ENCODE measurements at regions not wholly inside any gene's neighbourhood (a gene's known extent, or its start where the extent isn't known, plus 50 kb on each side); places are given as distances from the start of the nearest gene placed in this dataset.

DNA sequence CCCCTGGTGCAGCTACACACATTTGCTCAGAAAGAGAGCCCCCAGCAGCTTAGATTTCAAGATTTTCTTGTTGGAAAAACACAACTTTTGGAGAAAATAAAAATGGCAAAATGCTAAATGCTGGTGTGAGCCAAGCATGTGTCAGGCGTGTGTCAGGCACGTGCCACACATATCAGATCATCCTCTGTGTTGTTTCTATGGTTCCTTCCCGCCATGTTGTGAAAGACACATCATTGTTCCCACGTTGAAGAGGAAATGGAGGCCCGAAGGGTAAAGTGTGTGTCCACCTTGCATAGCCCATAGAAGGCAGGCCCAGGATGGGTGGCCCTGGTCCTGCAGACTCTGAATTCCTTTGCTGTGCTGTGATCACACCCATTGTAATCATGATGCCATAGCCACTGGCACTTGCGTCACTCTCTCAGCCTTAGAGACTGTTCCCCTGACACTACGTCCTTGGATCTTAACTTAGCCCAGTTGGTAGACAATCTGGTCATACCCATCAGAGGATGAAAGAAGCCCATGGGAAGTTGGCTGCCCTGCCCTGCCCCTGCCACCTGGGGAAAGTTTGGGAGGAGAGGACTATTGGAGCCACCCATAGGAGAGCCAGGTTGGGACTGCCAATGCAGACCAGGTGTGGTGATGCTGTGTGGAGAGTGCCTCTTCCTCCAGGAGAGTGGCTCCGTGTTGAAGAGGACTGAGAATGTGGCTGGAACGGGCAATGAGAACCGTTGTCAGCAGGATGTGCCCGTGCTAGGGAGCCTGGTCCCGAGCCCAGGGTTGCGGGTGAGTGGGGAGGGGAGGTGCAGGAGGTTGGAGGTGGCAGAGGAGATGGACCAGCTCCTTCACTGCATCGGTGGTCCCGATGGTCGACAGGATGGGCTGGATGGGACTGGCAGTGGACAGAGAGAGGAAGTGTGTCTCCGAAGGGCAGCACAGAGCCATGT lies 65.6 kb upstream of the IGFBP3 start:
- Histone ChIP-seq H3K4me3 (no peak overlapping the region), H3K4me1 (peaks cover 10 to 28% of the 10 kb centered on the region in 2 donors), H3K9me3 (no peaks in the 10 kb centered on the region), H3K27ac (no peak overlapping the region), H3K27me3 (no peaks in the 10 kb centered on the region), H3K36me3 (no peaks in the 10 kb centered on the region)
- intact Hi-C loops (cut with DNase I): no loop called here
- DNase-seq (ENCODE audit: low spot score in 2 of 2): no peak
- TF ChIP-seq, protein P1, sequence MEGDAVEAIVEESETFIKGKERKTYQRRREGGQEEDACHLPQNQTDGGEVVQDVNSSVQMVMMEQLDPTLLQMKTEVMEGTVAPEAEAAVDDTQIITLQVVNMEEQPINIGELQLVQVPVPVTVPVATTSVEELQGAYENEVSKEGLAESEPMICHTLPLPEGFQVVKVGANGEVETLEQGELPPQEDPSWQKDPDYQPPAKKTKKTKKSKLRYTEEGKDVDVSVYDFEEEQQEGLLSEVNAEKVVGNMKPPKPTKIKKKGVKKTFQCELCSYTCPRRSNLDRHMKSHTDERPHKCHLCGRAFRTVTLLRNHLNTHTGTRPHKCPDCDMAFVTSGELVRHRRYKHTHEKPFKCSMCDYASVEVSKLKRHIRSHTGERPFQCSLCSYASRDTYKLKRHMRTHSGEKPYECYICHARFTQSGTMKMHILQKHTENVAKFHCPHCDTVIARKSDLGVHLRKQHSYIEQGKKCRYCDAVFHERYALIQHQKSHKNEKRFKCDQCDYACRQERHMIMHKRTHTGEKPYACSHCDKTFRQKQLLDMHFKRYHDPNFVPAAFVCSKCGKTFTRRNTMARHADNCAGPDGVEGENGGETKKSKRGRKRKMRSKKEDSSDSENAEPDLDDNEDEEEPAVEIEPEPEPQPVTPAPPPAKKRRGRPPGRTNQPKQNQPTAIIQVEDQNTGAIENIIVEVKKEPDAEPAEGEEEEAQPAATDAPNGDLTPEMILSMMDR (IDR thresholded peaks at IDR 0.05): no peak

DNA sequence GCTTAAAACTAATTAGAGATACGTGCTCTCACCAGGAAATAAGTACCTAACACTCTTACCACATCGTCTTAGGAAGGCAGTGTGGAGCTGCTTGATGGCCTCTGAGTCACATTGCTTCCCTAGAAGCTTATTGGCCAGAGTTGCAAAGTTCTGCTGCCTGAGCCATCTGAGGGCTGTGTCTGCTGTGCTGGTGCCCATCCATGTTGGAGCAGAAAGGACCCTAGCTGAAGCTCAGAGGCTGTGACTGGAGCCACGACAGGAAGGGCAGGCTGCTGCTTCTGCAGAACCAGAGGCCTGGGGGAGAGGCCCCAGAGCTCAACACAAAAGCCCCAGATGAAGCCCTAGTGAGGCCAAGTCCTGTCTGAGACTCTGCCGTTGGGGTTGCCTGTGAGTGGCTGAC lies 64.8 kb upstream of the IGFBP3 start:
- H3K36me3 ChIP-seq: no peaks in the 10 kb centered on the region
- H3K9me3 ChIP-seq: no peaks in the 10 kb centered on the region
- peaks cover 10 to 30% of the 10 kb centered on the region in 2 donors for H3K4me1 ChIP-seq
- no peak for DNase-seq (ENCODE audit: low spot score in 2 of 2)
- TF ChIP-seq, protein P1 (IDR thresholded peaks at IDR 0.05): no peak
- no peaks in the 10 kb centered on the region for H3K27me3 ChIP-seq
- no peak overlapping the region for H3K4me3 ChIP-seq
- intact Hi-C loops (cut with DNase I): loop anchor here (2.0 kb wide), 1 partner anchor 15 kb away; no protein-coding TSS in a partner anchor
- no peak overlapping the region for H3K27ac ChIP-seq

DNA sequence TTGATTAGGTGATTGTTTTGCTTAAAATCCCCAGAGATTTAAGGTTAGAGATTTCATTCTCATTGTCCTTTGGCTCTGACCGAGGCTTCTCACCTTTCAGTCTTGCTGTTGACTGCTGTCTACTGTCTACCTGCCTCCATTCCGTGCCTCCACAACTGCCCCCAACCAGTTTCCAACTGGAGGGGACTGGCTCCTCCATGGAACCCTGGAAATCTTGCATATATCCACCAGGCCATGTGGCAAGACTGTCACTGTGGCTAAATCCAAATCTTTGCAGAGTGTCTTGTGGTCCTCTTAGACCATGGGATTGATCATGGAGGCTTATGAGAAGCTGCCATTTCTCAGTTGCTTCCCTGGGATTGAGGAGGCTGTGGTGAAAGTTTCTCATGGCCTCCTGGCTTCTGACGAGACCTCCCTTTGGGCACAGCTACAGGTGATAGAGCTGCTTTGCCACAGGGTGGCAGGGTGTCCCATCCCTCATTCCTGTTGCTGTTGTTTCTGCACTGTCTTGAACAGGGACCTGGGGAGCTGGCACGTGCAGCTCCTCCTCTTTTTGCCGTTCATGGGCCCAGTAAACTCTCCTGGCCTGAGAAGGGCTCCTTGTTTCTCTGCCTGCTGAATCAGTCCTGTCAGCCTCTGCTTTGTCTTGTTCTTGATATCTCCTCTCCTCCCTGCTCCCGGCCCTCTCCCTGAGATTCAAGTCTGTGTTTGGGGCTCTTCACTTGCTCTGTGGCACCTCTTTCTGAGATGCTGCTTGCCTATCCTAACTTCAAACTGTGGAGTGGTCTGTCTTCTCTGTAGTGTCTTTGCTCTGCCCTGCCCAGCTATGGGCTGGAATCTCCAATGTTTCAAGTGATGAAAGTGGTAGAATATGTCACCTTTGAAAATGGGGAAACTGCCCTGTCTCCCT lies 63.6 kb upstream of the IGFBP3 start:
- TF ChIP-seq, protein P1 (IDR thresholded peaks at IDR 0.05): no peak

DNA sequence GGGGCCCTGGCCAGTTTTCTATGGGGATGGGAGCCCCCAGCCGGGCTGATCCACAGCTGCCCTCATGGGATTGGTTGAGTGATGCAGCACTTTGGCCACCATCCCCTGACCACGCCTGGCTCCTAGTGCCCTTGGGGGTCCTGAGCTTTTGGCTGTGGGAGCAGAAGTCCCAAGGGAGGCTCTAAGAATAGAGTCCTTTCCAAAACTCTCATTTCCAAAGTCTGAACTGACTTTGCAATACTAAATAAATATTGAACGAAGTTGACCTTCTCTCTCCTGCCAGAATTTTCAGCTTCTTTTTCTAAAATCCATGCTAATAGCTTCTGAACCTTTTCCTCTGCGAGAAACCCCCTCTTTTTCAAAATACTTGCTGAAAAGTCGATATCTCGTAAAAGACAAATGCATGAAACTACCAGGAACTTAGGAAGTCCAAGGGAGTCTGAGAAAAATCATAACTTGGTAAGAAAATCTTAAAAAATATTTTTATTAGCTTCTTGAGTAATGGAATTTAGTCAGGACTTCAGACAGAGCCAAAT lies 62.7 kb upstream of the IGFBP3 start:
- H3K27ac ChIP-seq: peak overlapping the region; percentile 76
- H3K27me3 ChIP-seq: no peaks in the 10 kb centered on the region
- intact Hi-C loops (cut with DNase I): loop anchor here (2.0 kb wide), 1 partner anchor 13 kb away; no protein-coding TSS in a partner anchor
- H3K4me1 ChIP-seq: peaks cover 15 to 43% of the 10 kb centered on the region in 2 donors
- no peak for DNase-seq (ENCODE audit: low spot score in 2 of 2)
- no peaks in the 10 kb centered on the region for H3K36me3 ChIP-seq
- TF ChIP-seq, protein P1 (IDR thresholded peaks at IDR 0.05): no peak
- no peak overlapping the region for H3K4me3 ChIP-seq
- no peaks in the 10 kb centered on the region for H3K9me3 ChIP-seq

More for the DNA sequence above, 63.6 kb upstream of the IGFBP3 start:
- H3K27ac ChIP-seq: peak overlapping the region; percentile 76
- no peak overlapping the region for H3K4me3 ChIP-seq
- intact Hi-C loops (cut with DNase I): loop anchor here (2.0 kb wide), 1 partner anchor 14 kb away; no protein-coding TSS in a partner anchor
- H3K9me3 ChIP-seq: no peaks in the 10 kb centered on the region
- no peaks in the 10 kb centered on the region for H3K36me3 ChIP-seq
- peaks cover 10 to 35% of the 10 kb centered on the region in 2 donors for H3K4me1 ChIP-seq
- DNase-seq (ENCODE audit: low spot score in 2 of 2): no peak
- H3K27me3 ChIP-seq: no peaks in the 10 kb centered on the region

Data from ascending aorta (tissue), 2 donors.